ENCODE measurements at regions not wholly inside any gene's neighbourhood (a gene's known extent, or its start where the extent isn't known, plus 50 kb on each side); places are given as distances from the start of the nearest gene placed in this dataset.

DNA sequence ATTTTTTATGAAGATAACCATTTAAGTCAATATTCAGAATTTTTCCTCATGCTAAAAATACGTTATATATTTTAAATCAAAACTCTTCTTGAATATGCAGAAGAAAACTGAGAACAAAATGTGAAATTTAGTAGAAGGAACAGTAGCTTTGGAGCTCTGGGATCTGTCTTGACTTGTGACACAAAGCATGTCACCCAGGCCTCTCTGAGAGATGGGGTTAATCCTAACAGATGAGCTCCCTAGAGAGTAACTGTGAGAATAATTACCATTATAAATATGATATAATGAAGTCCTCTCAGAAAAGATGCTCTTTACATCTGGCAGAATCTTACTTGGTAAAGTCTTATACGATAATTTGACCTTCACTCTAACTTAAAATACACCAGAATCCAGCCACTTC lies 272.0 kb downstream of the PTPRC start:
- no peak for TF ChIP-seq PPARA (CRISPR knock-in tag; IDR thresholded peaks at IDR 0.05; ENCODE audit: borderline replicate concordance)
- TF ChIP-seq, protein P1, sequence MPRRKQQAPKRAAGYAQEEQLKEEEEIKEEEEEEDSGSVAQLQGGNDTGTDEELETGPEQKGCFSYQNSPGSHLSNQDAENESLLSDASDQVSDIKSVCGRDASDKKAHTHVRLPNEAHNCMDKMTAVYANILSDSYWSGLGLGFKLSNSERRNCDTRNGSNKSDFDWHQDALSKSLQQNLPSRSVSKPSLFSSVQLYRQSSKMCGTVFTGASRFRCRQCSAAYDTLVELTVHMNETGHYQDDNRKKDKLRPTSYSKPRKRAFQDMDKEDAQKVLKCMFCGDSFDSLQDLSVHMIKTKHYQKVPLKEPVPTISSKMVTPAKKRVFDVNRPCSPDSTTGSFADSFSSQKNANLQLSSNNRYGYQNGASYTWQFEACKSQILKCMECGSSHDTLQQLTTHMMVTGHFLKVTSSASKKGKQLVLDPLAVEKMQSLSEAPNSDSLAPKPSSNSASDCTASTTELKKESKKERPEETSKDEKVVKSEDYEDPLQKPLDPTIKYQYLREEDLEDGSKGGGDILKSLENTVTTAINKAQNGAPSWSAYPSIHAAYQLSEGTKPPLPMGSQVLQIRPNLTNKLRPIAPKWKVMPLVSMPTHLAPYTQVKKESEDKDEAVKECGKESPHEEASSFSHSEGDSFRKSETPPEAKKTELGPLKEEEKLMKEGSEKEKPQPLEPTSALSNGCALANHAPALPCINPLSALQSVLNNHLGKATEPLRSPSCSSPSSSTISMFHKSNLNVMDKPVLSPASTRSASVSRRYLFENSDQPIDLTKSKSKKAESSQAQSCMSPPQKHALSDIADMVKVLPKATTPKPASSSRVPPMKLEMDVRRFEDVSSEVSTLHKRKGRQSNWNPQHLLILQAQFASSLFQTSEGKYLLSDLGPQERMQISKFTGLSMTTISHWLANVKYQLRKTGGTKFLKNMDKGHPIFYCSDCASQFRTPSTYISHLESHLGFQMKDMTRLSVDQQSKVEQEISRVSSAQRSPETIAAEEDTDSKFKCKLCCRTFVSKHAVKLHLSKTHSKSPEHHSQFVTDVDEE (CRISPR knock-in tag; IDR thresholded peaks at IDR 0.05): no peak
- no peak for TF ChIP-seq TOX (CRISPR knock-in tag; IDR thresholded peaks at IDR 0.05; ENCODE audit: borderline replicate concordance)
- no peak for TF ChIP-seq SNAI2 (CRISPR knock-in tag; IDR thresholded peaks at IDR 0.05)
- no peak for TF ChIP-seq BACH2 (CRISPR knock-in tag; IDR thresholded peaks at IDR 0.05; ENCODE audit: borderline replicate concordance)
- TF ChIP-seq, protein P2, sequence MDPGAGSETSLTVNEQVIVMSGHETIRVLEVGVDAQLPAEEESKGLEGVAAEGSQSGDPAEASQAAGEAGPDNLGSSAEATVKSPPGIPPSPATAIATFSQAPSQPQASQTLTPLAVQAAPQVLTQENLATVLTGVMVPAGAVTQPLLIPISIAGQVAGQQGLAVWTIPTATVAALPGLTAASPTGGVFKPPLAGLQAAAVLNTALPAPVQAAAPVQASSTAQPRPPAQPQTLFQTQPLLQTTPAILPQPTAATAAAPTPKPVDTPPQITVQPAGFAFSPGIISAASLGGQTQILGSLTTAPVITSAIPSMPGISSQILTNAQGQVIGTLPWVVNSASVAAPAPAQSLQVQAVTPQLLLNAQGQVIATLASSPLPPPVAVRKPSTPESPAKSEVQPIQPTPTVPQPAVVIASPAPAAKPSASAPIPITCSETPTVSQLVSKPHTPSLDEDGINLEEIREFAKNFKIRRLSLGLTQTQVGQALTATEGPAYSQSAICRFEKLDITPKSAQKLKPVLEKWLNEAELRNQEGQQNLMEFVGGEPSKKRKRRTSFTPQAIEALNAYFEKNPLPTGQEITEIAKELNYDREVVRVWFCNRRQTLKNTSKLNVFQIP (CRISPR knock-in tag; IDR thresholded peaks at IDR 0.05; ENCODE audit: borderline replicate concordance, low read depth): no peak
- no peak for TF ChIP-seq CREB5 (CRISPR knock-in tag; IDR thresholded peaks at IDR 0.05; ENCODE audit: low read depth)
